ENCODE measurements at regions not wholly inside any gene's neighbourhood (a gene's known extent, or its start where the extent isn't known, plus 50 kb on each side); places are given as distances from the start of the nearest gene placed in this dataset.
A peak's percentile ranks its signal among the peaks of the same experiment; 100 is the strongest.

DNA sequence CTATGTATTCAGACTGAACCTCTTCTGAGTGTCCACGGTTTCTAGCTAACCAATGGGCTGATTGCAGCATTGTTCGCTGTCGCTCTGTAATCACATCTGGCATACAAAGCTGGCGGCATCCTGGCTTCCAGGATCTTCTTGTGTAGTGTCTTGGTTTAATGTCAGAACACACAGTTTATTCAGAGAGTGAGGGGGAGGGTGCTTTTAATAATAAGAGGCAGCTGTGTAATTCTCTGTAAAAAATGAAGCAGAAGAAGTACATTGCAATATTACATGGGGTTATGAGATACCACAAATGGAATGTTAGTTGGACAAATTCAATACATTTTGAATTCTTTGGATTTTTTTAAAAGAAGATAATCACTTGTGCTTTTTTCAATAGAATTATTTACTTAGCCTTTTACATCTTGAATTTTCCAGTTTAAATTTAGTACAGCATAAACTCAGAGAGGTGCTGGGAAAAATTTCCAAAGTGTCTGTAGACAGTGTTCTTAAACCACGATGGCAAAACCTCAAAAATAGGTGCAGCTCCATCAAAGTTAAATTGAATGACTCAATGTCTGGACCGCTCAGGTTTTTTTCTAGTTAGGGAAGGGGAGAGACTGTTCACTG lies 206.0 kb downstream of the PCSK1 start:
- Histone ChIP-seq H3K4me3 (no peak overlapping the region), H3K27ac (no peak overlapping the region), H3K36me3 (ENCODE audit: low read depth, missing control alignments) (no peaks in the 10 kb centered on the region), H3K27me3 (no peaks in the 10 kb centered on the region), H3K4me1 (no peaks in the 10 kb centered on the region), H3K9me3 (no peaks in the 10 kb centered on the region)
- TF ChIP-seq, protein P1, sequence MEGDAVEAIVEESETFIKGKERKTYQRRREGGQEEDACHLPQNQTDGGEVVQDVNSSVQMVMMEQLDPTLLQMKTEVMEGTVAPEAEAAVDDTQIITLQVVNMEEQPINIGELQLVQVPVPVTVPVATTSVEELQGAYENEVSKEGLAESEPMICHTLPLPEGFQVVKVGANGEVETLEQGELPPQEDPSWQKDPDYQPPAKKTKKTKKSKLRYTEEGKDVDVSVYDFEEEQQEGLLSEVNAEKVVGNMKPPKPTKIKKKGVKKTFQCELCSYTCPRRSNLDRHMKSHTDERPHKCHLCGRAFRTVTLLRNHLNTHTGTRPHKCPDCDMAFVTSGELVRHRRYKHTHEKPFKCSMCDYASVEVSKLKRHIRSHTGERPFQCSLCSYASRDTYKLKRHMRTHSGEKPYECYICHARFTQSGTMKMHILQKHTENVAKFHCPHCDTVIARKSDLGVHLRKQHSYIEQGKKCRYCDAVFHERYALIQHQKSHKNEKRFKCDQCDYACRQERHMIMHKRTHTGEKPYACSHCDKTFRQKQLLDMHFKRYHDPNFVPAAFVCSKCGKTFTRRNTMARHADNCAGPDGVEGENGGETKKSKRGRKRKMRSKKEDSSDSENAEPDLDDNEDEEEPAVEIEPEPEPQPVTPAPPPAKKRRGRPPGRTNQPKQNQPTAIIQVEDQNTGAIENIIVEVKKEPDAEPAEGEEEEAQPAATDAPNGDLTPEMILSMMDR (IDR thresholded peaks at IDR 0.05), result no peak
- TF ChIP-seq POLR2A (IDR thresholded peaks at IDR 0.05), result no peak
- 53 to 58% methylated on average over 6 of the region's 6 CpGs for WGBS, 2 donors
- intact Hi-C loops (cut with DNase I; ENCODE audit: low total_unique reads), result no loop called here
- DNase-seq, result peak; percentile 28

DNA sequence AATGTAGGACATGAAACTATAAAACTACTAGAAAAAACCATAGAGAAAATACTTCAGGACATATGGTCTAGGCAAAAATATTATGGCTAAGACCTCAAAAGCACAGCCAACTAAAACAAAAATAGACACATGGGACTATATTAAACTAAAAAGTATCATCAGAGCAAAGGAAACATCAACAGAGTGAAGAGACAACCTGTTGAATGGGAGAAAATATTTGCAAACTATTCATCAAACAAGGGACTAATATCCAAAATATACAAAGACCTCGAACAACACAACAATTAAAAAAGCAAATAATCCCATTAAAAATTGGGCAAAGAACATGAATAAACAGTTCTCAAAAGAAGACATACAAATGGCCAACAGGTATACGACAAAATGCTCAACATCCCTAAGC lies 210.9 kb downstream of the PCSK1 start:
- Histone ChIP-seq H3K27me3 (no peaks in the 10 kb centered on the region), H3K4me1 (no peaks in the 10 kb centered on the region), H3K36me3 (ENCODE audit: low read depth, missing control alignments) (no peaks in the 10 kb centered on the region), H3K4me3 (no peak overlapping the region), H3K27ac (no peak overlapping the region), H3K9me3 (no peaks in the 10 kb centered on the region)
- TF ChIP-seq POLR2A (IDR thresholded peaks at IDR 0.05), result no peak
- TF ChIP-seq, protein P1 (IDR thresholded peaks at IDR 0.05), result no peak
- intact Hi-C loops (cut with DNase I; ENCODE audit: low total_unique reads), result no loop called here
- DNase-seq, result no peak
- WGBS, 2 donors, result 76 to 78% methylated on average over 2 of the region's 2 CpGs

DNA sequence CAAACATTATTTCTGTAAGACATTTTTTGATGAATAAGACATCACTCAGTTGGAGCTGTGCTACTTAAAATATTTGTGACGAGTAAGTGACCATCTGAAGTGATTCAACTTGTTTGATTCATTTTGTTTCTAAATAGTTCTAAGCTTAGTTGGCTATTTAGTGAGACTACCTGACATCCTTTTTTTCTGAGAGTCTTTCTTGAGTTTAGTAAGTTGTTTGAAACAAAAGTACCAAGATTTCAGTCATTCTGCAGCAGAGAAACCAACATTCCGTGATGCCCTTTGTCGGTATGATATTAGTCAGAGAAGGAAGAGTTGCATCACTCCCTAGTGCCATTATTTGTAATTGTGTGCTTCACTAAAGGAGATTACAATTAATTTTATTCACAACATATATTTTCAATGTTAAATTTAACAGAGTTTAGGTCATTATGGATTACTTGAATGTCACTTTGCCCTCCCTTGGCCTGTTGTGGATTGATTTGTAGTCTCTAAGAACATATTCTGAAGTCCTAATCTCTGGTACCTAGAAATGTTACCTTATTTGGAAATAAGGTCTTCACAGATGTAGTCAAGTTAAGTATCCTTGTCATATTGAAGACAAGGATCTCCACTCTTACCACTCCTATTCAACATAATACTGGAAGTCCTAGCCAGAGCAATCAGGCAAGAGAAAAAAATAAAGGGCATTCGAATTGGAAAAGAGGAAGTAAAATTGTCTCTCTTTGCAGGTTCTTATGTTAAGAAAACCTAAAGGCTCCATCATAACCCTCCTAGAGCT lies 212.2 kb downstream of the PCSK1 start:
- H3K4me1 ChIP-seq, result no peaks in the 10 kb centered on the region
- no peak overlapping the region for H3K4me3 ChIP-seq
- 93 to 94% methylated on average over 4 of the region's 4 CpGs for WGBS, 2 donors
- no peaks in the 10 kb centered on the region for H3K9me3 ChIP-seq
- intact Hi-C loops (cut with DNase I; ENCODE audit: low total_unique reads), result no loop called here
- H3K36me3 ChIP-seq (ENCODE audit: low read depth, missing control alignments), result no peaks in the 10 kb centered on the region
- TF ChIP-seq POLR2A (IDR thresholded peaks at IDR 0.05), result no peak
- TF ChIP-seq, protein P1 (IDR thresholded peaks at IDR 0.05), result no peak
- no peak for DNase-seq
- H3K27me3 ChIP-seq, result no peaks in the 10 kb centered on the region
- no peak overlapping the region for H3K27ac ChIP-seq

DNA sequence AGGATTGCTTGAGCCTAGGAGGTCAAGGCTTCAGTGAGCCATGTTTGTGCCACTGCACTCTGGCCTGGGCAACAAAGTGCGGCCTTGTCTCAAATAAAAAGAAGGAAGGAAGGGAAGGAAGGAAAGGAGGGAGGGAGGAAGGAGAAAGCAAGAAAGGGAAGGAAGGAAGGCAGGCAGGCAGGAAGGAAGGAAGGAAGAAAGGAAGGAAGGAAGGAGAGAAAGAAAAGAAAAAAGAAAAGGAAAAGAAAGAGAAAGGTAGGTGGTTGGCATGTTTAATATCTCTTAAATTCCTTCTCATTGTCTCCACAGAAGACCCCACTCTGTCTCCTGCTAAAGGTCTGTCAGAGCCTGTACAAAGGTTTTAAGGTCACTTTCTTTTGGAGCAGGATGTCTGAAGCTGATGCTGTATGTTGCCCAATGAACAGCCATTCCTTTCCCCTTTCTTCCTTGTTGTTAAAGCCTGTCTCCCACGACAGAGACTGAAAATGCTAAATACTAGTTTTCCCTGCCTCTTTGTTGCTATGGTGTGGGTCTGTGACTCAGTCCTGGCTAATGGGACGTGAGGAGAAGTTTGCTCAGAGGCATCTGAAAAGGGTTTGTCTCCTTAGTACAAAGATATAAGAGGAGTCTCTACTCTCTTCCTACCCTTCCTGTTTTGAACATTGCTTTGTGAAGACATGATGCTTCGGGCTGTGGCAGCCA lies 213.3 kb downstream of the PCSK1 start:
- Histone ChIP-seq H3K27me3 (no peaks in the 10 kb centered on the region), H3K9me3 (no peaks in the 10 kb centered on the region), H3K4me1 (no peaks in the 10 kb centered on the region), H3K27ac (no peak overlapping the region), H3K36me3 (ENCODE audit: low read depth, missing control alignments) (no peaks in the 10 kb centered on the region), H3K4me3 (no peak overlapping the region)
- WGBS, 2 donors, result 79 to 87% methylated on average over 4 of the region's 4 CpGs
- intact Hi-C loops (cut with DNase I; ENCODE audit: low total_unique reads), result no loop called here
- TF ChIP-seq POLR2A (IDR thresholded peaks at IDR 0.05), result no peak
- TF ChIP-seq, protein P1 (IDR thresholded peaks at IDR 0.05), result no peak
- no peak for DNase-seq
